Loucy (cell line): ENCODE measurements at regions not wholly inside any gene's neighbourhood (a gene's known extent, or its start where the extent isn't known, plus 50 kb on each side); places are given as distances from the start of the nearest gene placed in this dataset.

Experiments used
- H2AFZ ChIP-seq: fragments of 200-600 bp; sonication (generic); 2 replicates; pipeline ENCODE4 v1.6.0; 2016; ENCODE audit warnings: antibody characterized with exemption, mild to moderate bottlenecking, low read length, moderate library complexity
- H3F3A ChIP-seq: fragments of 200-600 bp; 2 replicates; pipeline ENCODE4 v1.6.0; 2016; ENCODE audit warnings: antibody characterized with exemption, low read depth, mild to moderate bottlenecking
- H3K27me3 ChIP-seq: fragments of 200-600 bp; sonication (generic); 2 replicates; pipeline ENCODE4 v1.6.1; 2014; ENCODE audit warnings: low read length, mild to moderate bottlenecking; ENCODE audit not compliant: insufficient read depth, poor library complexity, severe bottlenecking
- H3K36me3 ChIP-seq: fragments of 200-600 bp; sonication (generic); 2 replicates; pipeline ENCODE4 v1.6.1; 2016; ENCODE audit warnings: low read length; ENCODE audit not compliant: insufficient read depth
- H3K4me1 ChIP-seq: fragments of 200-600 bp; sonication (generic); 2 replicates; pipeline ENCODE4 v1.5.1; 2014; ENCODE audit warnings: low read length, mild to moderate bottlenecking; ENCODE audit not compliant: insufficient read depth, poor library complexity, severe bottlenecking
- H3K4me2 ChIP-seq: fragments of 200-600 bp; sonication (generic); 2 replicates; pipeline ENCODE4 v1.6.0; 2014; ENCODE audit warnings: antibody characterized with exemption, low read length, low read depth, mild to moderate bottlenecking; ENCODE audit not compliant: poor library complexity, severe bottlenecking
- H3K4me3 ChIP-seq: fragments of 200-600 bp; sonication (generic); 2 replicates; pipeline ENCODE4 v1.5.1; 2014; ENCODE audit warnings: low read length, mild to moderate bottlenecking, mixed read lengths; ENCODE audit not compliant: poor library complexity, severe bottlenecking
- H3K79me2 ChIP-seq: fragments of 200-600 bp; sonication (generic); 2 replicates; pipeline ENCODE4 v1.6.1; 2014; ENCODE audit warnings: low read length; ENCODE audit not compliant: insufficient read depth
- H3K9ac ChIP-seq: fragments of 200-600 bp; sonication (generic); 2 replicates; pipeline ENCODE4 v1.6.0; 2014; ENCODE audit warnings: mild to moderate bottlenecking, low read depth, low read length, moderate library complexity; ENCODE audit not compliant: poor library complexity, severe bottlenecking
- H3K9me2 ChIP-seq: fragments of 200-600 bp; sonication (generic); replicated peaks from 2 replicates; pipeline ENCODE4 v1.6.1; 2016; ENCODE audit warnings: low read depth, low read length, mixed read lengths
- H3K9me3 ChIP-seq: fragments of 200-600 bp; sonication (generic); 2 replicates; pipeline ENCODE4 v1.6.1; 2014; ENCODE audit warnings: mild to moderate bottlenecking, antibody characterized with exemption, low read length, low read depth; ENCODE audit not compliant: insufficient read depth
- H4K20me1 ChIP-seq: fragments of 200-600 bp; sonication (generic); 2 replicates; pipeline ENCODE4 v1.6.0; 2014; ENCODE audit warnings: antibody characterized with exemption, low read length, mild to moderate bottlenecking; ENCODE audit not compliant: insufficient read depth, poor library complexity, severe bottlenecking
- EZH2phosphoT487 ChIP-seq: fragments of 200-600 bp; IDR thresholded peaks from 2 replicates; pipeline ENCODE4 v1.6.1; 2018; ENCODE audit warnings: antibody characterized with exemption, mild to moderate bottlenecking, moderate library complexity, borderline replicate concordance
- TF ChIP-seq, protein P1 (sequence below): fragments of 200-600 bp; sonication (generic); conservative IDR thresholded peaks from 2 replicates; pipeline ENCODE4 v1.5.1; 2014; ENCODE audit warnings: mild to moderate bottlenecking, antibody characterized with exemption, low read length

DNA sequence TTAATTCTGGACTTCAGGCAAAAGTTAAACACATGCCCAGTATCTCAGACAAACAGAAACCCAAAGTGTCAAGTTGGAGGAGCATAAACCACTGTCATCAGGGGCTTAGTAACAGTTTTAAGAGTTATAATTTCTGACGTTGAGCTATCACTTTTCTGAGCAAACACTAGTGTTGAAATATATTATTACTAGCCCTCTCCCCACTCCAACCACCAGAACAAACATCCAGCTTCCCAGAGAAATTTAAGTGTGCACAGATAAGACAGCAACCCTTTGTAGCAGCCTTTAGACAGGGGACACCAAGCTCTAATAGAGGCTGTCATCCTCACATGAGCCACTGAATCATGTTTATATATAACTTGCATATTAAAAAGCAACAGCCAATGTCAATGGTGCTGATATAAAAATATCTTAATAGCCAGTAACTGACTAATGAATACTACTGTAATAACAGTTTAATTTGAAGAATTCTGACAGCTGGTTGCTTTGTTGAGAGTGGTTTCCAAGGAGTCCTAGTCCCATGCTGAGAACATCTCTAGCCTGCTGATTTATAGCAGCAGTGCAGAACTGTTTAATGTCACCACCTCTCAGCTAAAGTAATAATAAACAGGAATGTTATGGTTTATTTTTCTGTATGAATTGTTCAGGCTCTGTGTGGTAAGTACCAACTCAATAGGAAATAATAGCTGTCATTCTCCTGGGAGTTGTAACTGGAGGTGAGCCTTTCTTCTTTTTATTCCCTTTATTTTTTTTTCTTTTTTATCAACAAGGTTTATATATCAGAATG is 528.7 kb upstream of the ZNF608 start:
- no peaks in the 10 kb centered on the region for H3K4me1 ChIP-seq
- H3K9ac ChIP-seq, result no peak overlapping the region

DNA sequence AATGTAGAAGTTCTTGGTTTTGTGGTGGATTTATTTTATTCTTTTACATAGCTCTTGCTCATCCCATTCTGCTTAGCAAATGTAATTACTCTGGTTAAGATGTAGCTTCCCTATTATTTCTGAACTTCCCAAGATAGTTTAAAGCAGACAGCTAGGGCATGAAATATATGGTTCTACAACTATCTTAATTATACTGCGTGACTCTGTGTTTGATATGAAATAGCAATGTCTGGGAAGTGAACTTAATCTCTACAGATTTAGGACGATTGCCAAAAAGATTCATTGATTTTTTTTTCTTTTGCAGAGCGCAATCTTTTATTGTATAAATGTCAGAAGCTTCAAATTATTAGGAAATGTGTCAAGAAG is 529.3 kb upstream of the ZNF608 start:
- no peaks in the 10 kb centered on the region for H3K36me3 ChIP-seq
- no peak overlapping the region for H3K9ac ChIP-seq
- H3K4me1 ChIP-seq, result no peaks in the 10 kb centered on the region
- H3K9me3 ChIP-seq, result no peaks in the 10 kb centered on the region
- no peaks in the 10 kb centered on the region for H3K79me2 ChIP-seq
- H4K20me1 ChIP-seq, result no peaks in the 10 kb centered on the region
- no peak overlapping the region for H3K4me3 ChIP-seq
- no peaks in the 10 kb centered on the region for H3K9me2 ChIP-seq
- no peak overlapping the region for H2AFZ ChIP-seq
- H3K27me3 ChIP-seq, result no peaks in the 10 kb centered on the region
- no peak overlapping the region for H3K4me2 ChIP-seq
- TF ChIP-seq, protein P1, sequence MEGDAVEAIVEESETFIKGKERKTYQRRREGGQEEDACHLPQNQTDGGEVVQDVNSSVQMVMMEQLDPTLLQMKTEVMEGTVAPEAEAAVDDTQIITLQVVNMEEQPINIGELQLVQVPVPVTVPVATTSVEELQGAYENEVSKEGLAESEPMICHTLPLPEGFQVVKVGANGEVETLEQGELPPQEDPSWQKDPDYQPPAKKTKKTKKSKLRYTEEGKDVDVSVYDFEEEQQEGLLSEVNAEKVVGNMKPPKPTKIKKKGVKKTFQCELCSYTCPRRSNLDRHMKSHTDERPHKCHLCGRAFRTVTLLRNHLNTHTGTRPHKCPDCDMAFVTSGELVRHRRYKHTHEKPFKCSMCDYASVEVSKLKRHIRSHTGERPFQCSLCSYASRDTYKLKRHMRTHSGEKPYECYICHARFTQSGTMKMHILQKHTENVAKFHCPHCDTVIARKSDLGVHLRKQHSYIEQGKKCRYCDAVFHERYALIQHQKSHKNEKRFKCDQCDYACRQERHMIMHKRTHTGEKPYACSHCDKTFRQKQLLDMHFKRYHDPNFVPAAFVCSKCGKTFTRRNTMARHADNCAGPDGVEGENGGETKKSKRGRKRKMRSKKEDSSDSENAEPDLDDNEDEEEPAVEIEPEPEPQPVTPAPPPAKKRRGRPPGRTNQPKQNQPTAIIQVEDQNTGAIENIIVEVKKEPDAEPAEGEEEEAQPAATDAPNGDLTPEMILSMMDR, result no peak
- TF ChIP-seq EZH2phosphoT487, result no peak
- no peaks in the 10 kb centered on the region for H3F3A ChIP-seq

More for the DNA sequence above, 528.7 kb upstream of the ZNF608 start:
- Histone ChIP-seq H4K20me1 (no peaks in the 10 kb centered on the region), H3K79me2 (no peaks in the 10 kb centered on the region), H3K27me3 (no peaks in the 10 kb centered on the region), H3K36me3 (no peaks in the 10 kb centered on the region), H3K9me2 (no peaks in the 10 kb centered on the region), H3K9me3 (no peaks in the 10 kb centered on the region), H3K4me2 (no peak overlapping the region), H2AFZ (no peak overlapping the region), H3K4me3 (no peak overlapping the region), H3F3A (no peaks in the 10 kb centered on the region)
- TF ChIP-seq, protein P1, result no peak
- no peak for TF ChIP-seq EZH2phosphoT487

DNA sequence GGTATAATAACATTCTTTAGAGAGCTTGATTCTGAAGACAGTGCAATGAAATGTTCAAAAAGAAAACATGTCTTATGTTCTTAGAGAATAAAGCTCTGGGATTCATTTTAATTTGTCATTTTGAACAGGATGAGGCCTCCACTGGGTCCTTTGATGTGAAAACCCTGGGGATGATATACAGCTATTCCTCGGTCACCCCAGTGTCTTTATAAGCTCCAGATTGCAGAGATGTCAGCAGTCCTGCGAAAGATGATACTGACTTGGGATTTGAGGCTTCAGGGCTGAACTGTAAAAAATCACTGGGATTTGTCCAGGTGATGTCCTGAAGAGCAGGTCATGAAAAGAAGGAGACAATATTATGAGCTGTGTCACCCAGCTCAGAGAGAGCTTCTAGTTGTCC is 529.7 kb upstream of the ZNF608 start:
- H3K9ac ChIP-seq, result no peak overlapping the region
- no peaks in the 10 kb centered on the region for H4K20me1 ChIP-seq
- H3K36me3 ChIP-seq, result no peaks in the 10 kb centered on the region
- H3F3A ChIP-seq, result no peaks in the 10 kb centered on the region
- TF ChIP-seq, protein P1, result no peak
- TF ChIP-seq EZH2phosphoT487, result no peak
- H2AFZ ChIP-seq, result no peak overlapping the region
- H3K9me2 ChIP-seq, result no peaks in the 10 kb centered on the region
- no peaks in the 10 kb centered on the region for H3K9me3 ChIP-seq
- H3K79me2 ChIP-seq, result no peaks in the 10 kb centered on the region
- no peak overlapping the region for H3K4me3 ChIP-seq
- H3K27me3 ChIP-seq, result no peaks in the 10 kb centered on the region
- H3K4me2 ChIP-seq, result no peak overlapping the region
- H3K4me1 ChIP-seq, result no peaks in the 10 kb centered on the region
